ENCODE measurements at regions not wholly inside any gene's neighbourhood (a gene's known extent, or its start where the extent isn't known, plus 50 kb on each side); places are given as distances from the start of the nearest gene placed in this dataset.
A peak's percentile ranks its signal among the peaks of the same experiment; 100 is the strongest.
"Not testable (repeated sequence)": the region's sequence is repeated elsewhere in the genome, so short reads cannot be mapped to it uniquely, and the experiment has no call there.

GRCh38 chr7:17044396-17044795, 162.6 kb upstream of the AGR3 start:
- ATAC-seq, result no peak
- no peak for DNase-seq (ENCODE audit: low spot score)

DNA sequence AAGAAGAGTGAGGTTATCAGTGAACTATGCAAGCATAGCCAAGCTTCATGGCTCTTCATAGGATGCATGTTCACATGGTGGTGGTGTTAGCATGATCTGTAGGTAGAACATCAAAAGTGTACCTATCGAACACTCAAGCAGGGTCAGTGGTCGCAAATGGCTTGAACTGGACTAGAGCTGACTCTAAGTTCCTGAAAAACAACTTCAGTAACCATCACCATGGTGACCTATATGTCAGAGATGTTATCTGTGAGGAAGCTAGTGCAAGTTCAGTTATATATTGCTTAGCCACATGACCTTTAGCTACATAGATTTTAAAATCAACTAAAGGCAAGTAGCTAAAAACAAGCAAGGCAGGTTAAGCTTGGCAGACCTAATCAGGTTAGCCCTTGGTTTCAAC, 163.1 kb upstream of the AGR3 start:
- DNase-seq (ENCODE audit: low spot score) (no peak), ATAC-seq (no peak)

- ATAC-seq, result no peak
- DNase-seq (ENCODE audit: low spot score), result no peak
Observed at GRCh38 chr7:17046259-17046658, 164.5 kb upstream of the AGR3 start.

GRCh38 chr7:17046666-17047065, 164.9 kb upstream of the AGR3 start:
- ATAC-seq, result peak; percentile 93
- DNase-seq (ENCODE audit: low spot score), result peak; percentile 68

- not testable (repeated sequence) for ATAC-seq; DNase-seq (ENCODE audit: low spot score)
Observed at GRCh38 chr7:17053164-17053563, 171.4 kb upstream of the AGR3 start.

- no peak for ATAC-seq
Observed at GRCh38 chr7:17054206-17054605, 172.4 kb upstream of the AGR3 start.

GRCh38 chr7:17054836-17055235, 173.1 kb upstream of the AGR3 start:
- no peak for ATAC-seq
- no peak for DNase-seq (ENCODE audit: low spot score)

More at GRCh38 chr7:17054206-17054605, 172.4 kb upstream of the AGR3 start:
- no peak for DNase-seq (ENCODE audit: low spot score)

DNA sequence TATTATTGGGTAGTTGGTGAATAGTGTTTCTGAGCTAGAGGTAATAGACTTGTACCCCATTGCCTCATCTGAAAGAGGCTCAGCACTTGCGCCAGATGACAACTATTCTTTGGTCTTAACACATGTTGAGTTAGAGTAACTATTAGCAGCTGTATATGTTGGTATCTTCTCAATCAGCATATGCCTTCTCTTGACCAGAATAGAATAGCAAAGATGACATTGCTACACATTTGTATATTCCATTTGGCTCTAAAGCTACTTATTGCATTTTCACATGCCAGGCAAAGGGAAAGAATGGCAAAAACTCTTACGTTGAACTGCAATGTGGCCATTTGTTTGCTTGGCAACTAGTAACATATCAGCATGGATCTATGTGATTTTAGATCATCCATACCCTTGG, 173.8 kb upstream of the AGR3 start:
- DNase-seq (ENCODE audit: low spot score) (no peak), ATAC-seq (no peak)

DNA sequence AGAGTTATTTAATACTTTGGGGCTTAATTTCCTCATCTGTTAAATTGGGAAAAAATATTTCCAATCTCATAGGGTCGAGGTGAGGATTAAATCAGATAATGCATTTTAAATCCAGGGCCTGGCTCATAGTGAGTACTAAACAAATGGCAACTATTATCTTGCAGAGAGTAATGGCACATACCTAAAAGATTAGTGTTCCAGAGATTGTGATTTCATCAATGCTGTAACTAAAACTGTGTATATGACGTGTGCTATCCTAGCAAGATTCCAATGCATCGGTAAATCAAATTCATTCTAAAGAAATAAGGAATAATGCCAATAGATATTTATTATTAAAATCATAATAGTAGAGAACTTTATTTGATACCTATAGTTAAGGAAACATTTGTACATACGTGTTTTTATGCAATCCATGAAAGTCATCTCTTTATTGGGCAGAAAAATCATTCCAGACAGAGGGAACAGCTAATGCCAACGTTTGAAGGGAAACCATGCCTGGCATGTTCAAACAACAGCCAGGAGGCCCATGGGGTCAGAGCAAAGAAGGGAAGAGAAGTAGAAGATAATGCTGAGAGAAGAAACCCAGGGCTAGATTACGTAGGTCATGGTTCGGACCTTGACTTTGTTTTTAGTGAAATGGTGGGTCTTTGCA, 174.8 kb upstream of the AGR3 start:
- no peak for ATAC-seq
- no peak for DNase-seq (ENCODE audit: low spot score)

GRCh38 chr7:17057143-17057509, 175.3 kb upstream of the AGR3 start:
- DNase-seq (ENCODE audit: low spot score) (no peak), ATAC-seq (no peak)

- ATAC-seq, result no peak
- DNase-seq (ENCODE audit: low spot score), result no peak
Observed at GRCh38 chr7:17058568-17058967, 176.8 kb upstream of the AGR3 start.

DNA sequence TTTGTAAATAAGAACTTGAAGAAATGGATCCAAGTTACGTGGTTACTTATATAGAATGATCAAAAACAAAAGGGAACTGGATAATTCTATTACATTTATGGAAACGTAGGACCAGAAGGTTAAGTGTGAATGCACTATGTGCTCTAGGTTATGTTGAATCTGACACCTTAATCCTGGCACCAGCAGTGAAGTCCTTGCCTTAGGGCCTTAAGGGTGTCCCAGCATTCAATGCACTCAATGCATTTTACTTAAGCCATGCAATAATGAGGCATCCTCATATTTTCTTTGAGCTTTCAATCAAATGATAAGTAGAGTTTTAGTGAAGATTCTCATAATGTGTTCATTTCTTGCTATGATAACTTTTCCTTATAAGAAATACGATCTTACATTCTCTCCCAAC, 178.3 kb upstream of the AGR3 start:
- ATAC-seq, result no peak
- no peak for DNase-seq (ENCODE audit: low spot score)

DNA sequence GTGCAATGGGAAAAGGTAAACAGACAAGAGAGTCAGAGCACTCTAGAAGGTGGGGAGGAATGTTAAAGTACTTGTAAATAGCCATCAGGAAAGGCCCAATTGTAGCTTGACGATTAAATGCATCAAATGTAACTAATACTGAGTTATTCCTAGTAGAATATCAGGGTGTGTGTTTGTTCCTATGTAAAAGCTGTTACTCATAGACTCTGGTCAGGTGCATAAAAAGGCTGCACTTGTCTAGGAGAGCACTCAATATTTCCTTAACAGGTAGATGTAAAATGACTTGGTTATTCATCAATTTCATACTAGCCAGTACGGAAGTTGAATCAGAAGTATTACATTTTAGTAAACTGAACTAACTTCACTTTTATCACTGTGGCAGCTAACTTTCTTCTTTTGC, 179.7 kb upstream of the AGR3 start:
- DNase-seq (ENCODE audit: low spot score) (no peak), ATAC-seq (no peak)

- ATAC-seq (no peak), DNase-seq (ENCODE audit: low spot score) (no peak)
Observed at GRCh38 chr7:17062151-17063044, 180.6 kb upstream of the AGR3 start.

DNA sequence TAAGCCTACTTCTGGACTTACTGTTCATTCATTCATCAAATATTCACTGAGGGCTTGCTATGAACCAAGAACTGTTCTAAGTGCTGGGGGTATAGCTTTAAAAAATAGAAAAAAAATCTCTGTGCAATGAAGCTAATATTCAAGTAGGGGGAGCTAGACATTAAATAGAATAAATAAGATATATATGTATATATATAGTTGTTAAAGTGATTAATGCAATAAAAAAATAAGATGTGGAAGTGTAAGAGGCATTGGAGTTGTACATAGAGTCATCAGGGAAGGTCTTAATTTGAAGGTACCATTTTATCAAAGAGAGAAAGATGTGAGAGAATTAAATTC, 181.2 kb upstream of the AGR3 start:
- ATAC-seq (peak; percentile 33), DNase-seq (ENCODE audit: low spot score) (no peak)

- DNase-seq (ENCODE audit: low spot score) (no peak), ATAC-seq (no peak)
Observed at GRCh38 chr7:17067691-17068090, 185.9 kb upstream of the AGR3 start.

DNA sequence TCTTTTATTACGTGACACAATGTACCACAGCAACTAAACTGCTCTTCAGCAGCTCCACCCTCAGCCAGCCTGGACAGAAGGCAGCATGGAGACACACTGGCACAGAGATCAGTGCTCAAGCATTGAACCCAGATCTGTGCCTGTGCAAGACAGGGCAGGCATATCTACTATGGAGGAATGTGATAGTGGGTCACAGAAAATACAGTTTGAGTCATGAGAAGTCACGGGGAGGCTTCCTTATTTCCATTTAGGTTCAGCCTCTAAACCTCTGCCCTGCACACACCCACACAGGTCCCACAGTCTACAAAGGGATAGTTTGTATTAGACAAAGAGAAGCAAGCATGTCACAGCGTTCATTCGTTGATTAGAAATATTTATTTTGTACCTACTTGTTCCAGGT, 187.4 kb upstream of the AGR3 start:
- no peak for DNase-seq (ENCODE audit: low spot score)

DNA sequence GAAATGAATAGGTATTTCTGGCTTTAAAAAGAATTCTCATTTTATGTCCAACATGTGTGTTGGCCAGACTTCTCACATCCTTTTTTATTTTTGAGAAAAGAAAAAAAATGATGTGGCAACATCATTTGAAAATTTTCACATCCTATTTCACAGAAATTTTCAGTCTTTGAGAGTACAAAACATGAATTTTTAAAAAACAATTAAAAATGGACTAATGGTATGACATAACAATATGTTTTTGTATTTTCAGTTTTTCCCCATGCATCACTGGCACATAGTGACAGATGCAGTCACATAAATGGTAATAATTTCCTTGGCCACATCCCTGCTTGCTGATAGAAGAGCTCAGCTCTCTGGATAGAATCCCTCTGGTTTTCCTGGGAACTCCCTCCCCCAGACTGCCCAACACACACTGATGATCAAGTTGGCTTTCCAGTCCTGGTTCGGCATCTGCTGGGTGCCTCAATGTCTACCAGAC, 188.5 kb upstream of the AGR3 start:
- DNase-seq (ENCODE audit: low spot score) (no peak), ATAC-seq (no peak)

More for the DNA sequence above, 187.4 kb upstream of the AGR3 start:
- ATAC-seq, result no peak

- ATAC-seq (no peak), DNase-seq (ENCODE audit: low spot score) (no peak)
Observed at GRCh38 chr7:17071866-17072265, 190.1 kb upstream of the AGR3 start.

DNA sequence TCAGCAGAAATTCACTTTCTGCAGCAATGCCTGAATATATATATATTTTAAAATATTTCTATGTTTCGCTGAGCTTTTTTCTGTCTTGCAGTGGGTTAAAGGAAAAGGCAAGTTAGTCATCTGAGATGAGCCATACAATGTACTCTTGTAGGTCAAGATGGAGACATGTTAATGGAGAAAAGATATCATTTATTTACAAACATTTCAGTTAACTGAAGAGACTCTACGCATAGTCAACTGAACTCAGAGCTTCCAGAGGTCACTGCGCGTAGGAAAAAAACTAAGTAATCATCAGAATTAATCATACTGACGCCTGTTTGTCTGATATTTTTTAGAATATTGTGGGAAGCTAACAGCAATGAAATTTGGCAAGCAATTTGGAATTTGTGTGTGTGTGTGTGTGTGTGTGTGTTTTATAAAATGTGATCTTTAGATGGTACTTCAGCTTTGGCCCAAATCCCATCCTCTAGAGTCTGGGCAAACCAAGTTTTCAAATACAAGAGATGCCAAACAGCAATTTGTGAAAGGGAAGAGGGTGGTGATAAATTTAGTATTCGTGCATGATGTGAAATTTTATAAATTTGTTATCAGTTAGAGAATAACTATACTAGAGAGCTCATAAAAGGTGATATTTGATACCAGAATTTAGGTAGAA, 193.9 kb upstream of the AGR3 start:
- DNase-seq (ENCODE audit: low spot score) (no peak), ATAC-seq (no peak)

- DNase-seq (ENCODE audit: low spot score), result no peak
- ATAC-seq, result no peak
Observed at GRCh38 chr7:17078298-17078697, 196.5 kb upstream of the AGR3 start.
